GM10248 (cell line): ENCODE measurements at regions not wholly inside any gene's neighbourhood (a gene's known extent, or its start where the extent isn't known, plus 50 kb on each side); places are given as distances from the start of the nearest gene placed in this dataset.
"Not testable (repeated sequence)": the region's sequence is repeated elsewhere in the genome, so short reads cannot be mapped to it uniquely, and the experiment has no call there.

Experiments
- CTCF ChIA-PET: fragments of 300-600 bp; sonication (Branson Sonifier 250); formaldehyde crosslinking; extraction: SDS; loops from one replicate; lab custom pipeline; 2021; ENCODE audit warnings: antibody characterized with exemption; lab: Yijun Ruan, JAX
- POLR2A ChIA-PET: fragments of 350-650 bp; sonication (Branson Sonifier 250); formaldehyde crosslinking; extraction: SDS; loops from one replicate; lab custom pipeline; 2020; ENCODE audit warnings: antibody characterized with exemption; lab: Yijun Ruan, JAX
- DNase-seq: peaks from one replicate; pipeline ENCODE4 v3.0.0; 2012; ENCODE audit errors: extremely low spot score
- CTCF ChIP-seq: IDR thresholded peaks from 2 replicates; pipeline ENCODE4 v1.5.1; 2012; ENCODE audit warnings: mild to moderate bottlenecking, low read depth; ENCODE audit errors: extremely low read depth, missing control alignments, control extremely low read depth

GRCh38 chr18:46179306-46179705 is 75.1 kb downstream of the HAUS1 start:
- ChIA-PET CTCF (interaction anchor here (1.3 kb wide), 1 partner anchor 11 kb away, joined by 4 read pairs; no protein-coding TSS in a partner anchor), POLR2A (no interaction called here)
- no peak for TF ChIP-seq CTCF
- DNase-seq: no peak

GRCh38 chr18:46182633-46183358 is 78.6 kb downstream of the HAUS1 start:
- no peak for TF ChIP-seq CTCF
- POLR2A ChIA-PET: interaction anchor here (0.6 to 1.4 kb wide), 3 partner anchors 9 to 15 kb away, joined by 3 to 9 read pairs (median 4); a partner anchor contains a TSS
- CTCF ChIA-PET: interaction anchor here (0.9 to 6.2 kb wide), 5 partner anchors 9 to 475 kb away, joined by 3 to 63 read pairs (median 4); partner anchors contain the start of gene LOXHD1
- DNase-seq: no peak

- CTCF ChIA-PET: interaction anchor here (1.0 to 6.2 kb wide), 4 partner anchors 9 to 35 kb away, joined by 3 to 63 read pairs (median 3); a partner anchor contains a TSS
- POLR2A ChIA-PET, DNase-seq: not testable (repeated sequence)
These were observed 80.1 kb downstream of the HAUS1 start for GRCh38 chr18:46184296-46184695.

- POLR2A ChIA-PET: no interaction called here
- no peak for DNase-seq
- TF ChIP-seq CTCF: no peak
- CTCF ChIA-PET: interaction anchor here (1.0 to 6.2 kb wide), 4 partner anchors 9 to 36 kb away, joined by 3 to 63 read pairs (median 3); a partner anchor contains a TSS
These were observed 80.5 kb downstream of the HAUS1 start for GRCh38 chr18:46184727-46185126.

GRCh38 chr18:46190667-46191066 is 86.5 kb downstream of the HAUS1 start:
- POLR2A ChIA-PET: no interaction called here
- CTCF ChIA-PET: interaction anchor here (1.3 to 2.7 kb wide), 3 partner anchors 11 to 17 kb away, joined by 3 to 17 read pairs (median 4); a partner anchor contains a TSS
- TF ChIP-seq CTCF: no peak
- DNase-seq: no peak

- DNase-seq: no peak
- ChIA-PET POLR2A (no interaction called here), CTCF (interaction anchor here (1.5 to 2.2 kb wide), 3 partner anchors 15 to 31 kb away, joined by 4 to 8 read pairs (median 5); a partner anchor contains a TSS)
- TF ChIP-seq CTCF: no peak
These were observed 92.5 kb downstream of the HAUS1 start for GRCh38 chr18:46196627-46197243.
